GM18505 (cell line): ENCODE measurements at regions not wholly inside any gene's neighbourhood (a gene's known extent, or its start where the extent isn't known, plus 50 kb on each side); places are given as distances from the start of the nearest gene placed in this dataset.

Experiments
- ATAC-seq: cut with Tn5 transposase; IDR thresholded peaks from one replicate; pipeline ENCODE4 v1.9.1; 2021; ENCODE audit not compliant: unreplicated experiment
- POLR2A ChIP-seq: IDR thresholded peaks from 4 replicates; pipeline ENCODE4 v1.6.1; 2011; ENCODE audit warnings: borderline replicate concordance; ENCODE audit not compliant: insufficient read depth, insufficient read length; ENCODE audit errors: extremely low read depth

DNA sequence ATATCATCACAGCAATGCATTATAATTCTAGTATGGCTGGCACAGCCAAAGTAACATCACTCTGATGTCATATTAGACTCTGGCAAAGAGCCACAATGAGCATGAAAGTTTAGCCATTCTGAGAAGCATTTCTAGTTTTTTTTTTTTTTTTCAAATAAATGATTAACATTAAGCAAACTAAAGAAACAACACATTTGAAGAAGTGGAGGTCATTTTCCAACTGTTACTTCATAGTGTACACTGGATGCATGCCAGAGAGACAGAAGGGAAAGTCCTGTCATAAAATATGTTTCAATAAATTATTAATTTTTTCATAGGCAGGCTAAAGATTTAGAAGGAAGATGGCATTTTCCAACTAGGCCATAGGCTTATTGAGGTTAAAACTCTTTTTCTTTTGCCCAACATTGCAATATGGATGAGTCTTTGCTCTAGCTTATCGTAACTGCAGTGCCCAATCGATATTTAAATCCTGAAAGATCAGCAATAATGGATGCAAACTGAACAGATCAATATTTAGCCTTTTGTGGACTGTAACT, 1630.4 kb upstream of the ACVR2A start:
- no peak for TF ChIP-seq POLR2A
- ATAC-seq: no peak

GRCh38 chr2:146213674-146214073, 1631.2 kb upstream of the ACVR2A start:
- no peak for ATAC-seq
- TF ChIP-seq POLR2A: no peak

GRCh38 chr2:146212602-146213001, 1632.2 kb upstream of the ACVR2A start:
- no peak for TF ChIP-seq POLR2A
- ATAC-seq: no peak

DNA sequence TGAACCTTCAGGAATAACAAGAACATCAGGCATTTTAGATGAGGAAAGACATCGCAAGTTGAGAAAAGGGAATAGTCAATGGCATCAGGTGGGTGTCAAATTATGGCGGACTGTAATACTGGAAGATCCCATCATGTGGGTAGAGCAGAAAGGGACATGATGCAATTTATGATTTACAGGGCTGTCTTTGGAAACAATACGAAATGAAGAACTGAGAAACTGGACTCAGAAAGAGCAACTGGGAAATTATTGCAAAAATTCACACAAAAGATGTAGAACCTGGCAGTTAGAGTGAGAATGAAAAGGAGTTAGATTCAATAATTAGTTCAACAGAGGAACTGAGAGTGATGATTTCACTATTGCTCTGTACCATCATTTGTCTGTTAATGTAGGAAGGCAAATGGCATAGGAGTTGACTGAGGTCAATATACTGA, 1635.0 kb upstream of the ACVR2A start:
- no peak for TF ChIP-seq POLR2A
- ATAC-seq: peak; percentile 56

- TF ChIP-seq POLR2A: no peak
- no peak for ATAC-seq
These were observed 1636.9 kb upstream of the ACVR2A start for GRCh38 chr2:146207901-146208300.

GRCh38 chr2:146207417-146207816, 1637.4 kb upstream of the ACVR2A start:
- no peak for ATAC-seq
- no peak for TF ChIP-seq POLR2A

GRCh38 chr2:146203064-146203624, 1641.7 kb upstream of the ACVR2A start:
- no peak for TF ChIP-seq POLR2A
- ATAC-seq: no peak

DNA sequence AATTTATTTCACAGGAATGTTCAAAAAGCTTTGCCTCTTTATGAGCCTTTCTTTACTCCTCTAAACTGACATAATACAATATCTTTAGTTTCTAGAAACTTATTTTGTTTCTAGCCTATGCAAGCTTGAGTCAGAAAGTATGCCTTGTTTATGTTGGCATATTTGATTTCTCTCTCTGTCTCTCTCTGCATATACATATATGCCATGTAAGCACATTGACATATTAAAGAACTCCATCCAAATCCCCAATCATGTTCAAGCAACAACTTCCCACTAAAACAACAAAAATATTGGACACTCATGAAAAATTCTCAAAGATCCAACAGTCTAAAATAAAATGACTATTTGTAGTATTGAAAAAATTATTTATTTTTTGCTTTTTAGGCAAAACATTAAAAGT, 1651.2 kb upstream of the ACVR2A start:
- no peak for ATAC-seq
- TF ChIP-seq POLR2A: no peak

GRCh38 chr2:146189541-146189940, 1655.3 kb upstream of the ACVR2A start:
- no peak for TF ChIP-seq POLR2A
- no peak for ATAC-seq

GRCh38 chr2:146173934-146174333, 1654.0 kb upstream of the ZEB2 start:
- no peak for TF ChIP-seq POLR2A
- ATAC-seq: no peak

DNA sequence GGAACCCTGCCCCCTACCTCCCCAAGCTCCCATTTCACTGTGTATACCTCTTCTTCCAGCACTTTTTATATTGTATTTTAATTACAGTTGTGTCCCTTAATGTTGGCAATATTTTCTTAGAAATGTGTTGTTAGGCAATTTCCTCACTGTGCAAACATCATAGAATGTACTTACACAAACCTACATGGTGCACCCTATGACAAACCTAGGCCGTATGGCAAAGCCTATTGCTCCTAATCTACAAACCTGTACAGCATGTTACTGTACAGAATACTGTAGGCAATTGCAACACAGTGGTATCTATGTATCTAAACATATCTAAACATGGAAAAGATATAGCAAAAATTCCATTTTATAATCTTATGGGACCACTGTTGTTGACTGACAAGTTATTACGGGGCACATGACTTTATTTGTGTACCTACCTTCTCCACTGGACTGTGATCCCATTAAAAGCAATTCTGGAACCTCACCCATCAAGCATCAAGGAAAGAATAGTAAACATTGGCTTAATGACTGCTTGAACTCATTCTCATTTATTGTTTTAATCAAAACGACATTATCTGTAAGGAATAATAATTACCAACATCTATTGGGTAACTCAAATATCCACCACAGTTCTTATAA, 1641.5 kb upstream of the ZEB2 start:
- TF ChIP-seq POLR2A: no peak
- ATAC-seq: no peak

- no peak for ATAC-seq
These were observed 1638.3 kb upstream of the ZEB2 start for GRCh38 chr2:146158072-146158674.

DNA sequence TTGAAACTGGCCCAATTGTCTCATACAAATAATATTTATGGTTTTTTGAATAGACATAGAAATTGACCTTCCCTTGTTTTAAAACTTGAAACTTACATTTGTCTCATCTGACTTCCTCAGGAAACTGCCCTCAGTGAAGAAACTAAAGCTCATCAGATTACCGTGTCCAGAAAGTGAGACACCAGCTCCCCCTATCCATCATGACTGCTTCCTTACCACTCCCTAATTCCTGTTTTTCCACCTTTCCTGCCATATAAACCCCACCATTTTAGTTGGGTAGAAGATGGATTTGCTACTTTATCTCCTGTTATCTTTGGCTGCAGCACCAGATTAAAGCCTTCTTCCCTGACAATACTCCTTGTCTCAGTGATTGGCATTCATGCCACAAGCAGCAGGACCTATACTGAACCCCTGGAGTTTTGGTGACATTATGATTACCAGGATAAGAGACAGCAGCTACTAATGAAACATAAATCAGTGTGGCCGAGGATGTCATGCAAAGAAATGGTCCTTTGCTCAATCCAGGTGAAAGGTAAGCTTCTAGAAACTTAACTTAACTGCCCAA, 1627.6 kb upstream of the ZEB2 start:
- ATAC-seq: no peak
- no peak for TF ChIP-seq POLR2A

More at GRCh38 chr2:146158072-146158674, 1638.3 kb upstream of the ZEB2 start:
- no peak for TF ChIP-seq POLR2A

DNA sequence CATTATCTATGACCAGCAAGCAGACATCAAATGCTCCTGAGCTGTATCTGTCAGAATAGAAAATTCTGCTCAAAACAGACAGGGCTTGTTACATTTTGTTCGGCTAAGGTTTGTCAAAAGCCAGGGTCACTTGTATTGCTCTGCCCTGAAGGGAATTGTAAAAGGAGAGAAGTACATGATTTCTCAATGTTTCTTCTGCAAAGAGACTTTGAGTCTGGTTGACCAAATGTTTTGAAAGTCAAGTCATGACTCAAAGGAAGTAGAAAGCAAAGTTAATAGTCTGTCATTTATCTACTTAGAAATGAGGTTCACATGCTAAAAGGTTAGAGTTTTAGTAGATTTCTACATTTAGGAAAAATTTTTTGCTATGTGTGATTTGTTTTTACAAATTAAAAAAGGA, 1624.1 kb upstream of the ZEB2 start:
- ATAC-seq: no peak
- TF ChIP-seq POLR2A: no peak

DNA sequence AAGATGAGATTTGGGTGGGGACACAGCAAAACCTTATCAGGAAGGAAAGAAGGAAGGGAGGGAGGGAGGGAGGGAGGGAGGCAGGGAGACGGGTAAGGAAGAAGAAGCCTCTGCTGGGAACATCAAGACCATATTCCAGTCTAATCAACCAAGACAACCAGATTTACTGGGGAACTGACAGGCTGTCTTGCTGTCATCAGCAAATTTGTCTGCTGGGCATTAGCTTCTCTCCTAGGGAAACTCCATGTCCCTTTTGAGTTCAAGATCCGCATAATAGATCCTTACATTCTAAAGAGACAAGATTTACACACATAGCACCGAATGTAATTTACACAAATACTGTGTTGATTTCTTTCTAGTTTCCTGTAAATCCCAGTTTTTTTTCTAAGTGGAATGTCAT, 1618.9 kb upstream of the ZEB2 start:
- no peak for TF ChIP-seq POLR2A
- ATAC-seq: no peak

DNA sequence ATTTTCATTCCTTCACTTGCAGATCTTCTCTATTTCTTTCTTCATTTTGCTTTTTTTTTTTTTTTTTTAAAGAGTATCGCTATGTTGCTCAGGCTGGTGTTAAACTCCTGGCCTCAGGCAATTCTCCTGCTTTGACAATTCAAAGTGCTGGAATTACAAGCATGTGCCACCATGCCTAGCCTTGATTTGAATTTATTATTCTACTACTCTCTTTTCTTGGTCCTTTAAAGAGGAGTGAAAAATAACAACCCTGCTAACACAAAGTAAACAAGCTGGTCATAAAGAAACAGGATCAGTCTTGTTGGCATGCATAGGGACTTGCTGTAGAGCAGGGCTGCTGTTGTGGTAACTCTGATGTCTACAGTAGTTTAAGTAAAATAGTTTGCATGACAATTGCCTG, 1615.3 kb upstream of the ZEB2 start:
- no peak for TF ChIP-seq POLR2A

More for the DNA sequence above, 1615.3 kb upstream of the ZEB2 start:
- ATAC-seq: no peak
